GM18858 (cell line): ENCODE measurements at regions not wholly inside any gene's neighbourhood (a gene's known extent, or its start where the extent isn't known, plus 50 kb on each side); places are given as distances from the start of the nearest gene placed in this dataset.
"Not testable (repeated sequence)": the region's sequence is repeated elsewhere in the genome, so short reads cannot be mapped to it uniquely, and the experiment has no call there.

Source experiments
- ATAC-seq: cut with Tn5 transposase; IDR thresholded peaks from one replicate; pipeline ENCODE4 v1.9.1; 2021; ENCODE audit not compliant: unreplicated experiment

GRCh38 chr14:37838778-37839177 is 243.3 kb downstream of the TTC6 start:
- ATAC-seq: not testable (repeated sequence)

GRCh38 chr14:37841039-37841438 is 245.6 kb downstream of the TTC6 start:
- not testable (repeated sequence) for ATAC-seq

DNA sequence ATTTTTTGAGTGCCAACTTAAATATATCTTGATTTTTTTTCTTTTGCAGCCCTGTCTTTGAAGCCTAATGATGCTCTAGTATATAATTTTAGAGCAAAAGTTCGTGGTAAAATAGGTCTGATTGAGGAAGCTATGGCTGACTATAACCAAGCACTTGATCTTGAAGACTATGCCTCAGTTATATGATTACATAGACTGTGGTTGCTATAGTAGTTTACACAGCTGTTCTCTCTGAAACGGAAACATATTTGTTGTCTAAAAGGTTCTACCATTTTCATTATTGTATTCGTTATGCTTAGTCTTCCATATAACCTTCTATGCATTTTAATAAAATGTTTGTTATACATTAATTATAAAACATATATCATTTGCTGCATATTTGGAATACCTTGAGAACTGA is 246.7 kb downstream of the TTC6 start:
- ATAC-seq: no peak

DNA sequence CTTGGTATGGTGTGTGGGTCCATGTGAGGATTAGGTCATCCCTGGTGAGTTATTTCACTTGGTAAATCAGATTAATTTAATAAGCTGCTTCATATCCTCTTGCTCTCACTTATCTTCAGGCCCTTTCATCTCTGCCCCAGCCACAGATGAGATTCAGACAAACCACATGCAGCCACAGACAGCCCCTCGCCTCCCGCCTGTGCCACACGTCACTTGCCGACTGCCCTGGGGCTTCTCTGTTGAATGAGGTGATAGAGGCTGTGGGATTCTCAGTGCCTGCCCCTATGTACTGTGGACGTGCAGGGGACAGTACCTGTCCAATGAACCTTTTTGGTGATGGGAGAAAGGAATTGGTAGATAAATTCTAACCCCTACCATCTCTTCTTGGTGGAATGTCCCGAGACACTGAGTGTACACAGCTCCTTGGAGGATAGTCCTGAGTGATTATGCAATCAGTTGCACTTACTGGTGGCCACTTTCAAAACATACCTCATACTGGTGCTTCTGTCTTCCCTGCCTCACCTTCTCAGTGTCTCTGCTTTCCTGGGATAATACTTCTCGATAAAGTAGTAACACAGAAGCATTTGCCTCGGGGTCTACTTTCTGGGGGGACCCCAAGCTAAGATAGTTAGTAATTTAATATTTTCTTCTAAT is 248.7 kb downstream of the TTC6 start:
- ATAC-seq: no peak

- ATAC-seq: no peak
Measured at GRCh38 chr14:37844614-37845013, 249.2 kb downstream of the TTC6 start.

DNA sequence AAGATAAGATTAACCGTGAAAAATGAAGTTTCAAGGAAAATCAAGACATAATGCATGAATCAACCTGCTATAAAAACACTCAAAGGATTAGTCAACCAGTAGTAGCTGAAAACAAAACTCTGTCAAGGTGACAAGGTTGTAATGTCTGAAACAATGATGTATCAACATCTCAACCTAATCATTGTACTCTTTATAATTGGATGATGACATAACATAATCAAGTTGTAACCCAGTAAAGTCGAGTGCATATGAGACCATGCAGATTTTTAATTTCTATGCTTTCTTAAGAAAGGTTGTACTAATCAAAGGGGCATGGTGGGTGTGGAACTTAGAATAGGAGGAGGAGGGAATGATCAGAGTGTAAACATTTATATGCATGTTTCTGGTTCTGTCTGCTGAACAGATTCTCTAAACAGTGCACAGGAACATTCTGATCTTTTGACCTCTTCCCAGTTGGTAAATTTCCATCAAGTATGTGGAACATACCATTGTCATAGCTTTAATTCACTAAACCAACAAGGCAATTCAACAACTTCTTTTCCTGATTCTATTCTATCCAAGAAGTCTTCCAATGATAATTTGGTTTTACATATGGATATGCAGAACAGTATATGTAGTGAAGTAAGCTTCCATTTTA is 253.7 kb downstream of the TTC6 start:
- no peak for ATAC-seq

GRCh38 chr14:37851054-37851453 is 255.6 kb downstream of the TTC6 start:
- no peak for ATAC-seq

GRCh38 chr14:37855871-37856270 is 260.4 kb downstream of the TTC6 start:
- ATAC-seq: no peak

DNA sequence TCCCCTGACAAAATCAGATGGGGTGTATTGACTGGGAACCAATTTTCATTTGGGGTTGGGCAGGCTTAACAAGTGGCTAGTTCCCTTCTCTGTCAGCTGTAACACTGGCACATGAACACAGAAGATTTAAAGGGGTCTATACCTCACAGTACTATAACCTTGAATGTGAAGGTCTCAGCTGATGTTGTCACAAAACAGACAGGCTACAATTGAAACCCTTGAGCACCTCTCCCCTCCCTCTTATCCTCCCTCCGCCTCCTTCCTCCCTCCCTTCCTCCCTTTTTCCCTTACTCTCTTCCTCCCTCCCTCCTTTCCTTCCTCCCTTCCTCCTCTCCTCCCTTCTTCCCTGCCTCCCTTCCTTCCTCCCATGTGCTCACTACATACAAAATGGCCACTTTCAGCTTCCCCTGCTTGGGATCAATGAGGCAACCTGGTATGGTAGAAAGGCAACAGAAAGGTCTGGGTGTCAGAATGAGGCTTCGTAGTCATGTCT is 262.4 kb downstream of the TTC6 start:
- ATAC-seq: no peak

DNA sequence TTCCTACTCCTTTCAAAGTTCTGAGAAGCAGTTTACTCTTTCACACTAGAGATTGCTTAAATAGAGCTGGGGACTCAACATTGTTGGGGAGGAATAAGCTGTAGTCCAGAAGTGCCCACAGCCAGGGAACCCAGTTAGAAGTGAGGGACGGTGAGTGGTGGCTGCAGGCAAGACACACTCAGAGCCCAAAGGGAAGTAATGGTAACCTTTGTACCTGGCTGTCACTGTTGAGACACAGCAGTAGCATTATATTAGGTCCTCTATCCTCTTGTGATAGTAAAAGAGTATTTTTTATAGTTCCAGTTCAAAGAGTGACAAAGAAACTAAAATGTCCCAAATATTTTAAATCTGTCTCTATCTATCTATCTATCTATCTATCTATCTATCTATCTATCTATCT is 263.3 kb downstream of the TTC6 start:
- ATAC-seq: no peak

GRCh38 chr14:37859177-37859576 is 263.7 kb downstream of the TTC6 start:
- no peak for ATAC-seq

DNA sequence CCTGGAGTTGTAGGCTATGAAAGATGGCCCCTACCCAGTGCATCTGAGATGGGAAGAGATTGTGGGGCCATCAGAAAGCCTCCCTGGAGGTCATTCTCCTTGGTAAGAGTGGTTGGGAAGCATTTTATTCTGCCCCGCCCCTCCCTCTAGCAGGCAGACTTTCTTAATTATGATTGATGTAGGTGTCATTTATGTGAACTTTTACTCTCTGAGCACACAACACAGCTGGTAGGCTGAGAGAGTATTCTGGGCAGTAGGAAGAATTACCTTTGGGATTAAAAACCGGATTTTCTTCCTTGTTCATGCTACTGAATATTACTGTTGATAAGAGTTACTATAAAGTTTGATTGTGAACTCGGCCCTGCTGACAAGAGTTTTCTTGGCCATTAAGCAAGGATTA is 266.8 kb downstream of the TTC6 start:
- no peak for ATAC-seq

GRCh38 chr14:37864128-37864527 is 268.7 kb downstream of the TTC6 start:
- ATAC-seq: no peak

DNA sequence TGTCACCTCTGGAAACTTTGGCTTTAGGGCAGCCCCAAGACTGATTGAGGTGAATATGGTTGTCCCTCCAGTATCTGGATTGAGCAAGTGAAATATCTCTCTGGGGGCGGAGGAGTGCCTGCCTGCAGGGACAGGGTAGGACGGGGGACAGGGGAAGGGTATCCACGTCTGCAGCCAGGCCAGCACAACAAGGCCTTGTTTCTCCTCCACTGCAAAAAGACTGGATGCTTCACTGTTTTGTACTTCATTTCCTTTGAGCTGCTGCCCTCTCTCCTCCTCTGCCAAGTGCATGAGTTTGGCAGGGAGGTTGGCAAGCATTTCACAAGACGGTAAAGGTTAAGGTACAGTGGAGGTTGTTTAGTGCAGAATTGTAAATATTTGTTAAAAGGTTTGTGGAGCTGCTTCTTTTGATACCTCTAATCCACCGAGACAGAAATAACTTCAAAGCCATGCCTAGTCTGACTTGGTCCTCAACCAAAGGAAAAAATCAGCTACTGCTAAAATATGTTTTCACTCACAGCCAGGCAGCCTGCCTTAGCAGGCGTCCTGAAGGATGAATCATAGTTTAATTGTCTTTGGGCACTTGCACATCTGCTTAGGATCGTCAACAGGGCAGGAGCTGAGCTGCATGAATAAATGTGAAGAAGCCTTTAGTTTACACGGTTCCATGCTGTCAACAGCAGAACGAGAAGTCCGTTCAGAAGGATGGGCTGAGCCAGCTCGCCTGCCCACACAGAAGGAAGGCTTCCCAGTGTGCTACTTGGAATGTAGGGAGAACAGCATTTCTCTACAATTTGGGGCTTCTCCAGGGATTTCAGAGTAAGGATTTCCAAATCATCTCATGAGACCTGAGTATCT is 269.7 kb downstream of the TTC6 start:
- ATAC-seq: no peak

DNA sequence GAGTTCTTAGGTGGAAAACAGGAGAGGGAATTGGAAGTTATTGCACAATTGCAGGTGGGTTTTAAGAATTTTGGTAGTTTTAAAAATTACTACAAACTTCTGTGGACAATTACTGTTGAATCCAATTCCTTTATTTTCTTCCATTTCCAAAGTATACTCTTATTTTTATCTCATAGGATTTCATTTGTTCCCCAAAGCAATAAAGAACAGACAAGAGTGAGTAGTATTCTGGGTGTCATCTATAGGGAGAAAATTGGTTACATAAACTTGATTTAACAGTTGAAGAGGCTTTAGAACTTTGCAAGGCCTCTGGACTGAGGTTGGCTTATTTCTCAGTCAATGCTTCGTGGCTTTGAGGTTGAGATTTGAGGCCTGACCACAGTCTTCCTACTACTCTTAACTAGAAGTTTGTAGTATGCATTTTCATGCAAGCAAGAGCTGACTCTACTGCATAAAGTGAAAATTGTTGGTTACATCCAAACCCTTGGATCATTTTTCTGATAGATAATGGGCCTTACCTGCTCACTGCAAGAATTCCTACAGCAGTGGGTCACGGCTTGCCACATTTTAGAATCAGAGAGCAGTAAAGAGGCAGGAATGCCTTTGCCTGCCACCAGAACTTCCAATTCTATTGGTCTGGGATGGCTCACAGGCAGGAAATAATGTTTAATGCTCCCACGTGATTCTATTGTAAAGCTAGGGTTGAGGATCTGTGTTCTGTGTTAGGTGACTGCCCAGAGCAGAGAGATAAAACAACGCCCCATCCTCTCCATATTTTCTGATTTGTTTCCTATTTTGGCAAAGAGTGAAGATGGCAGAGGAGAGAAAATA is 270.5 kb downstream of the TTC6 start:
- ATAC-seq: no peak

DNA sequence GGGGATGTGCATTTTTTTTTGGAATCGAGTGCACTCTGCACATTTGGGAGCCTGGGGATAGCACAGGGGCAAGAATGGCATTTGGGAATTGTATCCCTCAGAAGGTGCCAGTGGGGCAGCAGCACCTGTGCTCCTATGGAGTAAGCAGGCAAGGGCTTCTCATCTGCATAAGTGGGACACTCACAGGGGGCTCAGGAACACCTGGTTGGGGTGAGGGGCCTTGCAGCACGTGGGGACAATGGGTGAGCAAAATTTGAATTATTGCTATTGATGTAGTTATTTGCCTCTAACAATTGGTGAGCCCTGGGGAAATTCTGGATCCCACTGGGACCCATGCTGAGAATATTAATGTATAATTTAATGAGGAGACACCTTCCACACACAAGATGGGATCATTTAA is 274.2 kb downstream of the TTC6 start:
- no peak for ATAC-seq

- ATAC-seq: no peak
Measured at GRCh38 chr14:37870170-37870569, 274.7 kb downstream of the TTC6 start.

- ATAC-seq: no peak
Measured at GRCh38 chr14:37870632-37871346, 275.4 kb downstream of the TTC6 start.

DNA sequence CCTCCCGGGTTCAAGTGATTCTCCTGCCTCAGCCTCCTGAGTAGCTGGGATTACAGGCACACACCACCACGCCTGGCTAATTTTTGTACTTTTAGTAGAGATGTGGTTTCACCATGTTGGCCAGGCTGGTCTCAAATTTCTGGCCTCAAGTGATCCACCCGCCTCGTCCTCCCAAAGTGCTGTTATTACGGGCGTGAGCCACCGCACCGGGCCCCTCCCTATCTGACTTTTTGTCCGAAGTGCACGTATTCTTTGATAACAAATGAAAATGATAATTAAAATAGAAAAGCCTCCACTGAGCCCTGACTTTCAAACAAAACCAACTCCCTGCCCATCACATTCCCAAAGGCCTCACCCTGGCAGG is 278.6 kb downstream of the TTC6 start:
- not testable (repeated sequence) for ATAC-seq

- peak; percentile 93 for ATAC-seq
Measured at GRCh38 chr14:37874429-37875109, 279.1 kb downstream of the TTC6 start.
